Retinal pigment epithelial cell (primary cell): ENCODE measurements at regions not wholly inside any gene's neighbourhood (a gene's known extent, or its start where the extent isn't known, plus 50 kb on each side); places are given as distances from the start of the nearest gene placed in this dataset.
"Not testable (repeated sequence)": the region's sequence is repeated elsewhere in the genome, so short reads cannot be mapped to it uniquely, and the experiment has no call there.

Experiments used
- DNase-seq: peaks from one replicate; pipeline ENCODE4 v3.0.0-alpha.2; 2010; ENCODE audit warnings: low read depth
- H3K4me3 ChIP-seq: 2 replicates; pipeline ENCODE4 v1.5.1; 2011; ENCODE audit warnings: mild to moderate bottlenecking, low read length, control low read depth, moderate library complexity
- TF ChIP-seq, protein P1 (sequence below): conservative IDR thresholded peaks from 2 replicates; pipeline ENCODE4 v1.5.1; 2011; ENCODE audit warnings: low read depth, low read length, control low read depth, inconsistent platforms

DNA sequence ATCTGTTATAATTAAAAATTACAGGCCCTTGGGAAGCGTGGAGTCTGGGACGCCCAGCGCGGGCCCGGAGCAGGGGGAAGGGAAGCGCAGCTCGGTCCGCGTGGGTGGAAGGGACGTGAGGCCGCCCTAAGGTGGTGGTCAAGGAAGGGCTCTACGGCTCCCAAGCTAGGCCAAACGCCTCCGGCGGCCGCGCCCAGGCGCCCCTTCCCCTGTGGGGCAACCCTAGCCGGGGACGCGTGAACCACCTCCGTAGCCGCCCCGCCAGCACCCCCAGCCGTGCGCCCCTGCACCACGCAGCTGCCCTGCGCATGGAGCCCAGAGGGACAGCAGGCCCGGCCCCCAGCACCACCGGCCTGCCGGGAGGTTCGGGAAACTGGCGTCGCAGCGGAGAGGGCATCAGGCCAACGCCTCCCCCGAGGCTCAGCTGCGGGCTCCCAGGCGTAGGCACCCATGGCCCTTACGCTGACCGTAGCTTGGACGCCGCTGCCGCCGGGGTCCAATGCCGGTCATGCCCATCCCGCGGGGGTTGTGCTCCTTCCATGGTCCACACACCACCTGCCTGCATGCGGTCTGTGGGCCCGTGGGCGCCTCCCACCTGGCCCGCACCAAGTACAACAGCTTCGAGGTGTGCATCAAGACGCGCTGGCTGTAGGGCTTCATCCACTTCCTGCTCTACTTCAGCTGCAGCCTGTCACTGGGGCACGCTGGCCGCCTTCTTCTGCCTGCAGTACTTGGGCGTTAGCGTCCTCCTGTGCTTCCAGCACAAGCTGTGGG, 166.7 kb downstream of the SEPTIN7 start:
- H3K4me3 ChIP-seq = no peak overlapping the region
- no peak for DNase-seq
- TF ChIP-seq, protein P1, sequence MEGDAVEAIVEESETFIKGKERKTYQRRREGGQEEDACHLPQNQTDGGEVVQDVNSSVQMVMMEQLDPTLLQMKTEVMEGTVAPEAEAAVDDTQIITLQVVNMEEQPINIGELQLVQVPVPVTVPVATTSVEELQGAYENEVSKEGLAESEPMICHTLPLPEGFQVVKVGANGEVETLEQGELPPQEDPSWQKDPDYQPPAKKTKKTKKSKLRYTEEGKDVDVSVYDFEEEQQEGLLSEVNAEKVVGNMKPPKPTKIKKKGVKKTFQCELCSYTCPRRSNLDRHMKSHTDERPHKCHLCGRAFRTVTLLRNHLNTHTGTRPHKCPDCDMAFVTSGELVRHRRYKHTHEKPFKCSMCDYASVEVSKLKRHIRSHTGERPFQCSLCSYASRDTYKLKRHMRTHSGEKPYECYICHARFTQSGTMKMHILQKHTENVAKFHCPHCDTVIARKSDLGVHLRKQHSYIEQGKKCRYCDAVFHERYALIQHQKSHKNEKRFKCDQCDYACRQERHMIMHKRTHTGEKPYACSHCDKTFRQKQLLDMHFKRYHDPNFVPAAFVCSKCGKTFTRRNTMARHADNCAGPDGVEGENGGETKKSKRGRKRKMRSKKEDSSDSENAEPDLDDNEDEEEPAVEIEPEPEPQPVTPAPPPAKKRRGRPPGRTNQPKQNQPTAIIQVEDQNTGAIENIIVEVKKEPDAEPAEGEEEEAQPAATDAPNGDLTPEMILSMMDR = no peak

DNA sequence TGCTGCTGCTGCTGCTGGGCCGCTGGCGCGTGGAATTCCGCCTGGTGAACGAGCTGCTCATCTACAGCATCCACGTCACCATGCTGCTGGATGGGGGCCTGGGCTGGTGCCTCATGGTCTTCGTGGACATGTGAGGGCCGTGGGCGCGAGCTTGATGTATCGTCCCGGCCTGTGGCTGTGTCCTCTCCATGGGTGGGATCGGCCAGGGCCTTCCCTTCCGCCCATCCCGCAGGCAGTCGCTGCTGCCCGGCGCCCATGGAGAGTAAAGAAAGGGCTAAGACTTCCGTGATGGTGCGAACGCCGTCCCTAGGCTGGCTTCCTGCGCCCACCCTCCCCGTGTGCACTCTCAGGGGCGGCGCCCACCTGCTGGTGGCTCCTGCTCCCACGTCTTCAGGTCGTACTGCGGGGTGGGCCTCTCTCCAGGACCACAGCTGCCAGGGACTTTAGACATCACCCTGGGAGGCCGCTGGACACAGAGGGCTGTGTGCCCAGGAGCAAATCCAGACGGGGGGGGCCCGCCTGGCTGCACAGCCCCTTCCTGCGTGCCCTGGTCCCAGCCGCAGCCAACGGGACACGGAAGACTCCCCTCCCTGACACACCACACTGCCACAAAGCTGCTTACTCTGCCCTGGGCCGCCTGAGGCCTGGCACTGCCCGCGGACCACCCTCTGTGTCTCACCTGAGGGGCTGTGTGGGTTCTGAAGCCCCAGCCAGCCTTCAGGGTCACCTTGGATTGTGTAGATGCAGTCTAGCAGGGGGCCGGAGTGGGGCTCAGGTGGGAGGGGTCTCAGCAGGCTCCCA, 167.5 kb downstream of the SEPTIN7 start:
- DNase-seq = no peak
- H3K4me3 ChIP-seq = no peak overlapping the region
- TF ChIP-seq, protein P1 = no peak

DNA sequence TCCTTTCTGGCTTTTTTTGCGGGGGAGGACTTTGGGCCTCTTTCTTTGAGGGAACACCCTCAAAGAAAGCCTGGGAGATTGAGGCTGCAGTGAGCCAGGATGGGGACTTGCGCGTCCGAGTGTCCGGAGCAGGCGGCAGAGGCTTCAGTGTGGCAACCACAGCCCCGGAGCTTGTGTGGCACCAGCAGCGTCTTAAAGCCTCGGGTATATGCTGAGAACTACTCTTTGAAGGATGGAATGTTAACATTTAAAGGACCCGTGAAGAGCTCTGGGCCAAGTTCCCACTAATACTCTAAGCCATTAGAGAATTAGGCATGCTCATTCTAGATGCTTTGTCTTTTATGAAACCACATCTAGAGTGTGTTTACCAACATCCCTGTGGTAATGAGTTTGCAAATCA, 168.2 kb downstream of the SEPTIN7 start:
- DNase-seq = no peak
- TF ChIP-seq, protein P1 = no peak
- H3K4me3 ChIP-seq = no peak overlapping the region

DNA sequence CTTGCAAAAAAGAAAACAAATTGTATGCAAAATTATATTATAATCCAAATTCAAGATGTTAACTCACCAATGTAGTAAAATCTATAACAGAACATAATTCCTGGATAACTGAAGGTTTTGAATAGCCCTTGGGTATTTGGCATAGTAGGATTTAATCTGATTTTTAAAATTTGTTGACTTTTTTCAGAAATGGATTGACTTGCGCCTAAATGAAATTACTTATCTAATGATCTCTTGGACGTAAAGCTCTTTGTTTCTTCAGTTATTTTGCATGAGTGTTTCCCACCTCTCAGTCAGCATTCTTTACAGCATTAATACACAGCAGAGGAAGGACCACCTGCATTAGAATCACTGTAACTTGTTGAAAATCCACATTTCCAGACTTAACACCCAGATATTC, 169.6 kb downstream of the SEPTIN7 start:
- no peak for DNase-seq
- TF ChIP-seq, protein P1 = no peak
- H3K4me3 ChIP-seq = no peak overlapping the region

DNA sequence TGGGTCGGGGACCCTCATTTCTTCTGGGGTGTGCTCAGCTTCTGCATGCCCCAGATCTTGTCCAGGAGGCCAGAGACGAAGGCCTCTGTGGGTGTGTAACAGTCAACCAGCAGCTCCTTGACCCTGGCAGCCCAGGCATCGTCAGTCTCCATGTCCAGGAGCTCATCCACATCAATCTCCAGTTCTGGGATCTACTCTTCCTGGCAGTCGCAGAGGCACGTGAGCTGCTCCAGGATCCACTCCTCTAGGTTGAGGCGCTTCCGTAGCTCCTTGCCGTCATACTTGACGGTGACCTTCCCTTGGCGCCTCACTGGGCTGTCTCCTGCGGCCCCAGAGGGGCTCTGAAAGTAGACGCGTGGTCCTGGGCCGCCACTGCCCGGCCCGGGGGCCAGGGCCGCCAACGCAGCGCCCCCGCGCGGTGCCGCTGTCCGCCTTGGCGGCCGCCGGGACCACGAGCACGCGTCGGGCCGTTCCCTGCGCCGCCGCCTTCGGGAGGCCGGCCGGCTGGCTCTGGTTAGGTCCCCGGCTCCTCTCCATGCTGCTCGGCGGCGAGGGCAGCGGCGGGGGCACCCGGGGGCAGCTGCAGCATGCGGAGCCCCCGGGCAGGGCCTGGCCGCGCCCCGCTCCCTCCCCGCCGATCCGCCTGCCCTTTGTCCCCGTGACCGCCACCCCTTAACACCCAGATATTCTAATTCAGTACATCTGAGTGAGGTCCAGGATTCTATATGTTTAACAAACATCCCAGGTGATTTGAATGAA, 170.5 kb downstream of the SEPTIN7 start:
- H3K4me3 ChIP-seq = peak overlapping the region; percentile 9
- DNase-seq = no peak
- TF ChIP-seq, protein P1 = peak; percentile 11

DNA sequence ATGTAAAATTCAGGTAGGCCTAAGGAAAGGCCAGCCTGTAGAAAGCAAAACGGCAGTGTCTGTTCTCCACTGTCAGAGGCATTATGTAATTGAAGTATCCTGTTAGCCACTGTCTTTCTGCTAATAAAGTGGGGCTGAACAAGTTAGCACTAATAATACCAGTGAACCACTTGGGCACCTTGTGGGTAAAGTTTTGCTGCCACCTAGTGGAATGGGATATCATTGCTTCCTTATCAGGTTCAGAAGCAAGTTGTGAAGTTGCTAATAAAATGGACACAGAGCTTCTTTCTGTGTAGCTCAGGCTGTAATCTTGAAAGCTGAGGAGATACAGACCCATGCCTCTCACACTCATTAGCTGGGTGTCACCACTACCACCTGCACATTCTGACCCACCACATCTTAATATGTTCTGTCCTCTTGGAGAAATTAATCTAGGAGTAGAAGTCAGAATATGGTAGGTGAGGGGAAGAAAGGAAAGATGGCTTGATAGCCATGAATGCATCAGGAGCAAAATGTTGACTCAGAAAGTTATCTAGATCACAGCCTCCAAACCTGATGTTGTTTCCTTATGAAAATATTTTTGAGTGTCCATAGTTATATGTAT, 175.1 kb downstream of the SEPTIN7 start:
- TF ChIP-seq, protein P1 = peak; percentile 82
- DNase-seq = peak; percentile 47
- no peak overlapping the region for H3K4me3 ChIP-seq

DNA sequence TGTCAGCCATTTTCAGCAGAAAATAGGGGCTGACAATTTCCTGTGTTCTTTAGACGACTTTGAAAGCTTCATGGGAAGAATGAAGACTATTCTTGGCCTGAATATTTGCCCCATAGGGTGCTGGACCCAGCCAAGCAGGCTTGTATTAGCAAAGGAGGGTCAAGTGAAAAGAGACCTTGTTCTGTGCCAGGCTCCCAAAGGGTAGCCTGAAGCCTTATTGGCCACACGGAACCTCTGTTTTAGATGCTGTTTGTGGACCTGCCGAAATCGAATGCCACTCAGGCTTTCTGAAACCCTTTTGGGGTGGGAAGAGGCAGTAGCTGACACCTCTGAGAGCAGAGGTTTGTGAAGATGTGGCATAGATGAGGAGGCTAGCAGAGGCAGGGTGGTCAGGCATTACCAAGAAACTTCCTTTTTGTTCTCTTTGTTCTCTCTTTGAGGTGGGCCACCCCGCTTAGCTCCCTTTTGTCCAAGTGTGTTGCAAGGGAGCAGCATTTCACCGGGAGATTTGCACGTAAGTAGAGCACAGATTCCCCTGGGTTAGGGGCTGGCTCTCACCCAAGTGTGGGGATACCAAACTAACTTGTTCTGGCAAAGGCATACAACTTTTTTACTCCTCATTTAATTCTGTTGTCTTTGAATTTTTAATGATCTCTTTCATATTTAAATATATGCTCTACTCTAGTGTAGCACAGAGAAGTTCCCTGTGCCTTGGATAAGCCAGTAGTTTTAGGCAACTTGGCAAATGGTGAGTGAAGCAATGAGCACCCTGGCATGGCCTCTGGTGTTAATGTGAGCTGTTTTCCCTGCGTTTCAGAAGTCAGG, 174.0 kb upstream of the EEPD1 start:
- DNase-seq, H3K4me3 ChIP-seq: not testable (repeated sequence)
